ENCODE measurements at regions not wholly inside any gene's neighbourhood (a gene's known extent, or its start where the extent isn't known, plus 50 kb on each side); places are given as distances from the start of the nearest gene placed in this dataset.

DNA sequence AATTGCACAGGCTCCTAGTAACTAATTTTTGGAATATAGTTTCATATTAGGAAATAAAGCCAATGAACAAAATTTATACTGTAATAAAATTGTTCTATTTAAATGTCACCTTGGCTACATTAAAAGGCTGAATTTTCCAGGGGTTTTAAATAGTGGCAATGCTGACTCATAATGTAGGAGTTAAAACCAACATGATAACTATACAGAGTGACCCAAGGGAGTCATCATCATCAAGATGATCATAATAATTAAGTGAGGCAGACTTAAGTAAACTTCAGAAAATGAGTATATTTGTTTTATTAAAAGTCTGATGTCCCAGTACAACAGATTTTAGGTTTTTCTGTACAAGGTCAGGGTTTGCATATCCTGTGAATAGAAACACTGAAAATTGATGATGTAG is 183.4 kb downstream of the PLPPR4 start:
- Histone ChIP-seq H2AK5ac (ENCODE audit: low read depth, low read length) (no peak overlapping the region), H2BK12ac (ENCODE audit: low read depth, low read length) (no peak overlapping the region), H3K79me2 (ENCODE audit: control insufficient read depth in 1 of 2, insufficient read depth in 2 of 2, low read length in 2 of 2) (no peaks in the 10 kb centered on the region), H4K91ac (replicated peaks; ENCODE audit: insufficient read length, low read length) (no peak overlapping the region), H4K8ac (ENCODE audit: extremely low read depth, insufficient read depth, low read length) (no peak overlapping the region), H4K5ac (ENCODE audit: insufficient read length, low read depth, low read length) (no peak overlapping the region), H2BK15ac (ENCODE audit: low read length) (no peak overlapping the region), H3K14ac (ENCODE audit: insufficient read length) (no peak overlapping the region), H3K9me3 (ENCODE audit: insufficient read depth in 2 of 2, low read depth in 1 of 2, low read length in 1 of 2) (no peaks in the 10 kb centered on the region), H3K18ac (ENCODE audit: extremely low read depth, low read length) (no peak overlapping the region), H2BK20ac (ENCODE audit: low read length) (no peak overlapping the region), H3K4me3 (ENCODE audit: extremely low read depth in 1 of 4, insufficient read depth in 2 of 4, low read depth in 3 of 4, low read length in 4 of 4) (no peak overlapping the region), H3K27me3 (replicated peaks in 1 of 4; ENCODE audit: control insufficient read depth in 3 of 4, extremely low read depth in 1 of 4, insufficient read depth in 3 of 4, low read length in 3 of 4) (peaks cover 0 to 1% (median 0%) of the 10 kb centered on the region in 4 experiments; a peak in 1 of 7 replicates), H2BK5ac (ENCODE audit: low read depth, low read length) (no peak overlapping the region), H3K36me3 (ENCODE audit: control insufficient read depth in 2 of 4, insufficient read depth in 4 of 4, low read length in 3 of 4) (no peaks in the 10 kb centered on the region), H3K79me1 (ENCODE audit: low read depth, low read length) (no peaks in the 10 kb centered on the region), H3K56ac (replicated peaks; ENCODE audit: insufficient read length, low read depth, low read length) (no peak overlapping the region), H2BK120ac (replicated peaks; ENCODE audit: low read depth, low read length) (no peak overlapping the region), H3K23me2 (ENCODE audit: low read depth, low read length) (no peaks in the 10 kb centered on the region), H3K4me2 (ENCODE audit: insufficient read depth in 1 of 2, low read depth in 2 of 2, low read length in 2 of 2) (no peak overlapping the region), H4K20me1 (replicated peaks in 1 of 2; ENCODE audit: control insufficient read depth in 1 of 2, insufficient read depth in 2 of 2, low read length in 2 of 2) (no peaks in the 10 kb centered on the region), H3K4ac (replicated peaks; ENCODE audit: insufficient read length, low read depth, low read length) (no peak overlapping the region), H3K4me1 (replicated peaks in 1 of 4; ENCODE audit: control insufficient read depth in 3 of 4, insufficient read depth in 4 of 4, low read length in 3 of 4) (no peaks in the 10 kb centered on the region), H3K27ac (ENCODE audit: low read depth, low read length) (no peak overlapping the region), H3K9ac (replicated peaks in 1 of 4; ENCODE audit: extremely low read depth in 1 of 4, low read depth in 3 of 4, low read length in 3 of 4) (no peak overlapping the region), H2AFZ (ENCODE audit: low read length) (no peak overlapping the region), H3K23ac (ENCODE audit: insufficient read length) (no peak overlapping the region)
- ChIA-PET CTCF (ENCODE audit: partially characterized antibody) (no interaction called here), POLR2A (ENCODE audit: partially characterized antibody) (no interaction called here)
- DNase-seq (ENCODE audit: low read depth in 1 of 2, low spot score in 2 of 2): no peak
- FAIRE-seq: no peak
- TF ChIP-seq GTF2F1 (IDR thresholded peaks at IDR 0.05; ENCODE audit: borderline replicate concordance, low read depth, low read length): no peak
- no peak for TF ChIP-seq SIN3A (conservative IDR thresholded peaks at IDR 0.05 in 1 of 2, IDR thresholded peaks at IDR 0.05 in 1 of 2; ENCODE audit: low read depth in 1 of 2, low read length in 2 of 2)
- no peak for TF ChIP-seq RFX5 (IDR thresholded peaks at IDR 0.05; ENCODE audit: borderline replicate concordance, low read depth, low read length)
- TF ChIP-seq RBBP5 (IDR thresholded peaks at IDR 0.05; ENCODE audit: borderline replicate concordance, low read depth, low read length): no peak
- TF ChIP-seq, protein P1, sequence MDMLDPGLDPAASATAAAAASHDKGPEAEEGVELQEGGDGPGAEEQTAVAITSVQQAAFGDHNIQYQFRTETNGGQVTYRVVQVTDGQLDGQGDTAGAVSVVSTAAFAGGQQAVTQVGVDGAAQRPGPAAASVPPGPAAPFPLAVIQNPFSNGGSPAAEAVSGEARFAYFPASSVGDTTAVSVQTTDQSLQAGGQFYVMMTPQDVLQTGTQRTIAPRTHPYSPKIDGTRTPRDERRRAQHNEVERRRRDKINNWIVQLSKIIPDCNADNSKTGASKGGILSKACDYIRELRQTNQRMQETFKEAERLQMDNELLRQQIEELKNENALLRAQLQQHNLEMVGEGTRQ (IDR thresholded peaks at IDR 0.05; ENCODE audit: low read length): no peak
- no peak for TF ChIP-seq TAF7 (optimal IDR thresholded peaks at IDR 0.05; ENCODE audit: borderline replicate concordance, low read depth, low read length)
- TF ChIP-seq NRF1 (IDR thresholded peaks at IDR 0.05; ENCODE audit: low read depth, low read length): no peak
